ENCODE measurements at regions not wholly inside any gene's neighbourhood (a gene's known extent, or its start where the extent isn't known, plus 50 kb on each side); places are given as distances from the start of the nearest gene placed in this dataset.
A peak's percentile ranks its signal among the peaks of the same experiment; 100 is the strongest.

DNA sequence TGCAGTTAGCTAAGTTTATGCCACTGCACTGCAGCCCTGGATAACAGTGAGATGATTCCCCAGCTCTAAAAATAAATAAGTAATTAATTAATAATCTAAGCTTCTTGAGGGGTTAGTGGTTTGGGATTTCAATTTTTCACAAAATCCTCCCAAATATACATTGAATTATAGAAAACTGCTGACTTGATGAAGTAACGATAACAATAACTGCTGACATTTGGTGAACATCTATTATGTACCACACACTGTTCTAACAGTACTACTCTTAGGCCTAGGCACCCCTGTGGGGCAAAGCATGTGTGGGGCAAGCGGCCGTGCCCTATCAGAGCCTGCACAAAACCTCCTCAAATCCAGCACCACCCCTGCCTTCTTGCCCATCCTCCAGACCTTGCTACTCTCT lies 245.8 kb upstream of the EPHA4 start:
- DNase-seq = no peak

DNA sequence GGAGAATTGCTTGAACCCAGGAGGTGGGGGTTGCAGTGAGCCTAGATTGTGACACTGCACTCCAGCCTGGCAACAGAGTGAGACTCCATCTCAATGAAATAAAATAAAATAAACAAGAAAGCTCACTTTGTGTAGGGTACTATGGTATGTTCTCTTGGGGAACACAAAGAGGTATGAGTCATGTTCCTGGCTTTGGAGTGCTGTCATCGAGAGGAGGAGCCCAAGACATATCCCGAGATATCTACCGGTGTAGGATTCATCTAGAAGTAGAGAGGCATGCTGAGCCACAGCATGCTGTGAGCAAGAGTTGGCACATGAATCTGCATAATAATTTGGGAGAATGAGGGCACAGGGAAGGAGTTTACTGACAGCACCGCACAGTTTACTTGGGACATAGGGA lies 244.9 kb upstream of the EPHA4 start:
- DNase-seq = no peak

DNA sequence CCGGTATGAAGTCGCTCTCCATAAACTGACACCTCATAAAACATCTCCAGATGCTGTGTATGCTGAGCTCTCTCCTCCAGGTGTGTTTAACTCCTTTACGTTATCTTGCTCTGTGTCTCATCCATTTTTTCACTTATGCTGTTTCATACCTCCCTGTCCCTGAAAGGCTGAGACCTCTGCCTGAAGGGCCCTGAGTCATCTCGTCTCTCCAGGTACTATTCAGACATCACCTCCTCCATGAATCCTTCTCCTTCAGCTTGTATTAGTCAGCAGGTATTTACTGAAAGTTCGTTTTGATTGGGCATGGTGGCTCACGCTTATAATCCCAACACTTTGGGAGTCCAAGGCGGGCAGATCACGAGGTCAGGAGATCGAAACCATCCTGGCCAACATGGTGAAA lies 244.5 kb upstream of the EPHA4 start:
- no peak for DNase-seq

DNA sequence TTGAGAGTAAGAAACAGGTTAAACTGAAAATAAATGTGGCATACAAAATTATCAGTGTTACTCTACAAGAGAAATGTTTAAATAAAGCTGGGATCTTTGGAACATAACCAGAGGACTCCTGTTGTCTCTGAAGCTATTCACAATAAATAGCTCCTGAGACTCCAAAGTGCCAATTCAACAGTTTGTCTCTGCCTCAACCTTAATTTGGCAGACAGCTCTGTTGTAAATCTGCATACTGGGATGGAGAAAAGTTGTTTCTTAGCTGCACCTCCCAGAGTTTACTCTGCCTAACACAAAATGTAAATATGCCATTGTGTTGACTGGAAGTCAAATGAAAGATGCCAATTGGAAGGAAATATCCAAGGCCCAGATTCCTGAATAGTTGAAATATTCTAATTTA lies 238.5 kb upstream of the EPHA4 start:
- no peak for DNase-seq

DNA sequence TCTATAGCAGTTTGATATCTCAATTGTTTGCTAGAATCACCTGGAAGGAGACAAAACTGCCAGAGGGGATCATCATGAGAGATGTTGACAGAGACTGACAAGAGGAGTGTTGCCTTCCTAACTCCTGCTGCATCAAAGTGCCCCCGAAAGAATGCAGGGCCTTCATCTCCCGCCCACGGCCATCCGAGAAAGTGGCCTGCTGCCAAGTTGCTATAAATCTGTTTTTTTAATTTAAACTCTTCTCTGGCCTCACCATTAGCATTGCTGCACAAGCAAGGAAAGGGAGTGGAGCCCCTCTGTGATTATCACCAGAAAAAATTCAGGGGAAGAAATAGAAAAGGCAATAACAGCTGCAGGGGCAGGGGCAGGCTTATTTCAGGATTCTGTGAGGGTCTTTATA lies 238.1 kb upstream of the EPHA4 start:
- DNase-seq = no peak

DNA sequence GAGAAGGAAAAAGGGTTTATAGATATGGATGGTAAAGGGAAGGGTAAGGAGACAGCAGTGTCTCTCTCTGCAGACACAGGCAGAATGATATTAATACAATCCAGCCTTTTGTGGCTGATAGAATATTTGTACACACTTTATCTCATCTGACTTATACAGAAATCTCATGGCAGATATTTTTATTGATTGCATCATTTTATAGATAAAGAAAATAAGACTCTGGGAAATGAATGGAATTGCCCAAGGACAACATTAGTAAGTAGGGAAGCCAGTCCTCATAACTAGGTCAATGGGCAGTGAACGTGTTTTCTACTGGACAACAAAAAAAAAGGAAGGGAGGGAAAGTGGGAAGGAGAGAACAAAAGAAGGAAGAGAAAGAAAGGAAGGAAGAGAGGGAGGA lies 236.4 kb upstream of the EPHA4 start:
- no peak for DNase-seq

DNA sequence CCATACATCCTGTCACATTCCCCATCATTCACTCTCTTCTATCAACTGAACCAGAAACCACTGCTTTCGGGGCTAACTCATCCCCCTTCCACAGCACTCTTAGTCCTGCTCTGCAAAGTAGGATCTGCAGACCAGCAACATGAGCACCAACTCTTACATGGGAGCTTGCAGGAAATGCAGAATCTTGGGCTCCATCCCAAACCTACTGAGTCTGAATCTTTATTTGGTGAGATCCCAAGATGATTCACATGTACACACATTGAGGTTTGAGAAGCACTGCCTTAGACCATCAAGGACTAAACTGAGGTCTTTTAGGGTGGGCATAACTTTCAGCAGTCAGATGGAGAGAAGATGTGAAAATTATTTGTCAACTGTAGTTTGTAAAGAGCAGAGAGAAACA lies 235.6 kb upstream of the EPHA4 start:
- DNase-seq = no peak

DNA sequence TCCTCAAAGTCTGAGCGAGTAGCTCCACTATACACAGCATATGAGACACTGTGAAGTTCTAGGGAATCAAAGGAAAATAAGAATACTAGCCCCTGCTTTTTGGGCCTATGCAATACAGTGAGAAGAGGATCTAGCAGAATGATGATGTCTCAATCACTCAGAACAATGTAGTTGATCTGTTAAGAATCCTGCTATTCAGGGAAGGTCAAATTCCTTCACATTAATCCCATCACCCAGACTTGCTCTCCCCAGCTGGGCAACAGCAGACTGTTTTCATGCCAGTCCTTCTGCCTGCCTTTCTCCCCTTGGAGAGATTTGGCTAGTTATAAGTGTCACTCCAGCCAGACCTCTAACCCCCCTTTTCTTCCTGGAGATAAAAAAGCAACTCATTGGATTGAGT lies 230.0 kb upstream of the EPHA4 start:
- no peak for DNase-seq

DNA sequence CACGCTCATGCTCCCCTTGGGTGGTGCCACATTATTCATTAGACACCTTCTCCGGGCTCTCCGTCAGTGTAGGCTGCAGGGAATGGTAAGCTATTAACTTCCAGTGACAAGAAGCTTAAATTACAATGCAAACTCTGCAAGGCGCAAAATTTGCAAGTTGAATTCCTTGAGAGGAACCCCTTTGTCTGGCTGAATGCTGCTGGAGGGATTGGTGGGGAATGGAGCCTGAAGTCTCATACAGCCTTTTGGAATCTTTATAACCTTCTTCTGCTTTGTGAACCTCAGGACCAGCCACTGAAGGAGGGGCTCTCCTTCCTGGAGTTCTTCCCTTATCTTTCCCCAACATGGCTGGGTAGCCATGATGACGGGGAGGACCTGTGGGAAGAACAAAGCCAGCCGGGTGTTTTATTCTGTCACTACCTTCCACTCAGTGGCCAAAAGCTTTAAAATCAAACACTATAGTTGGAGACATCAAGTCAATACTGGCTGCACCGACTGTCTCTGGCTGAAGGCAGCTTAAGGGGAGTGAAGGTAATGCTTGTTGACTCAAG lies 220.9 kb upstream of the EPHA4 start:
- DNase-seq = no peak

DNA sequence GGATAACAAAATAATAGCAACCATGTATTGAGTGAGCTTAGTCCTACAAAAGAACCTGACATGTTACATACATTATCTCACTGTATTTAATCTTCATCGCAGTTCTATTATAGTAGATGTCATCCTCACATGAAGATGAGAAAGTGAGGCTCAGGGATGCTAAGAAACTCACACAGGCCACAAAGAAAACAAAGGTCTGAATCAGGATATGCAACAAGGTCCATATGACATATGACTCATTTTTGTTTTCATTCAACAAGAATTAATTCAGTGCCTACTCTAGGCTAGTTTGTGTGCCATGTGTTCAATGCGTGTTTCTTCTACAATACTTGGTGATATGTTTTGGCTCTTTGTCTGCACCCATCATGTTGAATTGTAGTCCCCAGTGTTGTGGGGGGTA lies 219.7 kb upstream of the EPHA4 start:
- DNase-seq = no peak

DNA sequence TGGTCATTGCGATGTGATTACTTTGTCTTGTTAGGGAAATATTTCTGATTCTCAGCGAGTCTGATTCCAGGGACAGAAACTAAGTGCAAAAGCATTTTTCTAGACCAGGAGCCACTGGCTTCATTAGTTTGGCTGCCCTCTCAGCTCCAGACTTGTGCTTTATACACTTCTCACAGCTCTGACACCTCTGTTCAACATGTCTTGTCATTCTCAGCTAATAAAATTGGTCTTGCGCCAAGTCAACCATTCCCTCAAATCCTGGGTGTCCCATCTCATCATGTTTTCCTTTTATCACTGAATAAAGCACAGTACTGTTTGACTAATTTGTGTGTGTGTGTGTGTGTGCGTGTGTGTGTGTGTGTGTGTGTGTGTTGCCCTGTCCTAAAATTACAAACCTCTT lies 215.5 kb upstream of the EPHA4 start:
- no peak for DNase-seq

DNA sequence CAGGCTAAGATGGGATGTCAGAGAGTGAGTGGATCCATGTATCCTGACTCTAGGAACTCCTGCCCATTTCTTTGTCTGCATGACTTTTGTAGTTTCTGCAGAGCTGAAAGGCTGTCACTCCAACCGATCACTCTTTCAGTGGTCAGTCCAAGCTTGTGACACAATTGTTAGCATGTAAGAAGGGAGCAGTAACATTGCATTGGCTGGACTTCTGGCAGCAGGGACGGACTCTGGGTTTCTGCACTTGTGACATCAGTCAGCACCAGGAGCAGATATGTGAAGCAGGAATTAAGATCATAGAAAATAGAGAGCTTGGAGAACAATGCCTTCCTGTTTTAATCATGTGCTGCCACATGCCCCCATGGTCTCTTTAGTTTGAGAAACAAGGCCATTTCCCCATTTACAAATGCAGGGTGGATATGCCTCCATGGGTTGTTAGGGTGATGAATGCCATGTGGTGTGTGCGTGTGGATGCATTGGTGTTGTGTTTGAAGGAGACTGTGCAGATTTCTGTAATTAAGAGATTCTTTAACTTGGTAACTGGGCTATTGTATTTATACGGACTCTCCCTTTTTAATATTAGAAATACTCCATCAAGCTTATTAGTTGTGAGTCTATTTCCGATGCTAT lies 214.3 kb upstream of the EPHA4 start:
- no peak for DNase-seq

DNA sequence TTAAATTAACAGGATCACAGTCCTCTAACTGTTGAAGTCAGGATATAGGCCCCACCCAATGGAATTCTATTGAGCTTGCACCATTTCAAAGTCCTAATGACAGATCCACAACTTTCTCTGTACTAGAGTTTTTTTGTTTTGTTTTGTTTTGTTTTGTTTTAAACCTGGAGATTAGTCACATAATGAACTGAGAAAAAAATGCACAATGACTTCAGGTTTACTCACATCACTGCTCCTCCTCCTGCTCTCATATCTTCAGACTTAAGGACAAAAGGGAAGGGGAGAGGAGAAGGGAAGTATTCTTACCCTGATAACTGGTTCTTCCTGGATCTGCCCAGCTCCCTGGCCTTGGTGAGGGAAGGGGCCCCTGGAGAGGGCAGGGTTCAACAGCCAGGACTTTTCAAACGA lies 208.2 kb upstream of the EPHA4 start:
- DNase-seq = peak; percentile 33

DNA sequence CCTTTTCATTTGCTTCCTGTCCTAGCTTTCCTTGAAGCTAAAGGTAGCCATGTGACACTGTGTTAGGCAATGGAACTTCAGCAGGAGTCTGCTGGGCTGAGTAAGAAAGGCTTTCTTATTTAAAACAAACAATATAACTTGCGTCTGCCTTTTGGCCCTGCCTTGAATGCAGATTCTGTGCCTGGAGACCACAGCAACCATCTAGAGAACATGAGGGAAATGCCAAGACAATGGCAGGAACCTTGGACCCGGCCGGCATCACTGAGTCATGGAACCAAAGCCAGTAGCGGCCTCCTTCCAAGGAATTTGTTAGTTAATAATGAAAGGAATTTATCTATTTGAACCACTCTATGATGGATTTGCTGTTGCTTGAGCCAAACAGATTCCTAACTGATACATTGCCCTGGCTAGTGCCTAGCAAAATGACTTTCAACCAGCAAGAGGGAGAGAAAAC lies 207.5 kb upstream of the EPHA4 start:
- peak; percentile 54 for DNase-seq

DNA sequence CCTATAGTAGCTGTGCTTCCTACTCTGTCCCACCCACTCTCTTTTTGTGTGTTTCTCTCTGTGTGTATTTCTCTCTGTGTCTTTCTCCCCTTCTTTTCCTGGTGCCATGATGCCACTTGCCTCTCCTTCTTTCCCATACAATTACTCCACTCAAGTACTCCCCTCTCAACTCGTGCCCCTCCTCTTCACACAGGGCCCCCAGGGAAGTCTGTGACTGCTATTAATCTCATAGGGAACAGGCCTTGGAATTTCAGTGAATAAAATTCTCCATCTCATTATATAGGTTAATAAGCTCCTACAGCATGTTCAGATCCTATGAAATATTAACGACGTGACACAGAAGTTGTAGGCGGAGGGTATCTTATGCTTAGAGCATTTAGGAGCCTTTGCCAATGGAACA lies 205.9 kb upstream of the EPHA4 start:
- DNase-seq = no peak

DNA sequence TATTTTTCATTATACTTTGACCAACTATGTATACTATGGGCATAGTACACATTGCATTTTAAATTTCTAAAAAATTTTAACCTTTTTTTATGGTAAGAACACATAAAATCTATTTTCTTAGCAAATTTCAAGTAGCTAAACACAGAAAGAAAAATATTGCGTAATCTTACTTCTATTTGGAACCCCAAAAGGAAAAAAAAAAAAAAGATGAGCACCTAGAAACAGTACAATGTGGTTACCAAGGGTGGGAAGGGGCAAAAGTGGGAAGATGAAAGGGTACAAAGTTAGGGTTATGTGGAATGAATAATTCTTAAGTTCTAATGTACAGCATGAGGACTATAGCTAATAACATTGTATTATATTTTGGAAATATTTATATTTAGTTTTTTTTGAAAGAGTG lies 205.0 kb upstream of the EPHA4 start:
- no peak for DNase-seq

DNA sequence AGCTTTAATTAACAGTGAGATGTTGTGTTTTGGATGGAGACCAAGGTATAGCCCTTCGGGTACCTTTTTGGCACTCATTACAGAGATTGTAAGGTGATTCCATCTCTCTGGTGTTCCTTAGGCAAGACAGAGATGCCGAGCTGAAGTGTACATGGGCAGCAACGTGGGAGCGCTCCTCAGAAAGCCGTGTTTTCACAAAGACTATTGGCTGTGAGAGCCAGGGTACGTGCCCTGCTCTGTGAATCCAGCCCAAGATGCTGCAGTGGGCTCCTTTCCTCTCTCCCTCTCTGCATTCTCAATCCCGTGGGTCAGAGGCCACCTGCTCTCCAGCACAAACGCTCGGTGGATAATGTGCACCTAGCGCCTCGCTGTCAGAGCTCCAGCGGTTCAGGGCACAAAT lies 203.0 kb upstream of the EPHA4 start:
- DNase-seq = no peak

DNA sequence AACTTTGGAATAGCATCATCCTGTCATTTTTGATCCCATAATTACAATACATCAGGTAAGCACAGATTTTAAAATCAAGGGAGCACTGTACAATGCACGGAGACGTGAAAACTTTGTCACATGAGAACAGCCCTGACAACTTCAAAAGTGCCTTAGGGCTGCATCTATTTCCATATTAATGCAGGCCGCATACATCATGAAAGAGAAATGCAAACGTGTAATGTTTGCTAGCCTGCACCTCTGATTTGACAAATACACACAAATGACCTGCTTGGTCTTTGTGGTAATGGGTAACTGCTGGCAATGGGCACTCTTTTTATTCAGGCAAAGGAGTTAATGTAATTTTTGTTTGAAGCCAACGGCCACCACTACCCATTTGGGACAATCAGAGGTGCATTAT lies 202.0 kb upstream of the EPHA4 start:
- no peak for DNase-seq

DNA sequence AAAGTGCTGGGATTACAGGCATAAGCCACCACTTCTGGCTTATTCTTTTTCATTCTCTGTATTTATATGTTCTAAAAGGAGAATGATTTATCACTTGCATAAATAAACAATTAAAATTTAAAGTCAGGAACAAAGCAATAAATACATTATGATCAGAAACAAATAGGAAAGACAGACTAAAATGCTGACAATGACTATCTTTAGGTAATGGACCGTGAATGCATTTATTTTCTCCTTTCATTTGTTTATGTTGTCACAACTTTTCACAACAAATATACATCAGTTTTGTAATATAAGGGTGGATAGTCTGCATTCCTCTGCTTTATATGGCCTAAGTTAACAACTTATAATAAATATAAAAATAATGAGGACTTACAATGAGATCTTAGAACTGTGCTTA lies 199.2 kb upstream of the EPHA4 start:
- DNase-seq = no peak

DNA sequence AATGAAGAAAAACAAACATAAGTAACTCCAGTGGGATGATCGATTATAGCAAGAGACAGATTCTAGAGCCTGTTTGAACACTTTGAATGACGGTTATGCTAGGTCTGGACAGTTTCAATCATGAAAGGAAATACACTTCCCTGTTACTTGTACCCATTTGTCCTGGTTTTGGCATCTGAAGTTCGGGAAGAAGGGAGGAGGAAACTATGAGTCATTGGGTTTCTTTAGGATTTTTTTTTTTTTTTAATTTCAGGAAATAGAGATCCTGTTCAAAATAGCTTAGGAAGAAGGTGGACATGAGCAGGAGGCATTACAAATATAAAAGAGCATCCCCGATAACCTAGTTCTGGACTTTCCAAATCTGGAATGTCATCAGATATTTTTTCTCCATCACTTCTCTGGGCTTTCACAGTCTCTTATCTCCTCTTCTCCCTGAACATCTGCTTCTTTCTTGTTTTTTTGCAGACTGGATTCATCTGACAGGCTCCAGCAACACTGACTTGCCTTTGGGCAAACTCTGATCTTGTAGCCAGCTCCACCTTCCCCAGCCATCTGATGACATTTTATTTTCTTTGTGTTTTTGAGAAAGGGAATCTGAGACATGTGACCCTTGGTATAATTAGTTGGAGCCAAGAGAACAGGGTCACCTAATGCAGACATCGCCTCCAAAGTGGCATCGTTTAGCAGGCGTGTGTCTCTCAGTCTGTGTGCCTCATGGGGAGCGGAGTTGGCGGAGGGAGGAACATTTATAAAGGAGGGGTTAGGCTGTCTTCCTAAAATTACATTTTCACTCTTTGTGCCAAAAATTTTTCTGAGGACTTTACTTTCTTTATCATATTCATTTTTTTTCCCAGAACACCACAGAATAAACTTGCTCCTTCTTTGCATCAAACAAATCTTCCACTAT lies 195.3 kb upstream of the EPHA4 start:
- DNase-seq = peak; percentile 6

DNA sequence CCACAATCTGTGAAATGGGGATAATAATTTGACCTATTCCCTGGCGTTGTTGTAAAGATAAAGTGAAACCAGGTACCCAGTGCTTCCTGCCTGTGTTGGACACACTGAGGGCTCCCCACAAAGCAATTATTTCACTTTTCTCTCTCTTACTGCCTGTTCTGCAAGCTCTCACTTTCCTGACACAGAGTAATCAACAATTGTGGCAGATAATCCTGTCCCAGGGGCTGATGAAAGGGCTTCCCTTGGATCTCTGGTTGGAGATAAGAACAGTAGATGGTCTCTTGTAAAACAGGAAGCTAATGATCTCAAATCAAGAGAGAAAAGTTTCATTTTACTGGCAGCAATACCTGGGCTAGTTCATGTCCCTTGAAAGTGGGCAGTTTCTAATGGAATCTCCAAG lies 190.4 kb upstream of the EPHA4 start:
- no peak for DNase-seq

DNA sequence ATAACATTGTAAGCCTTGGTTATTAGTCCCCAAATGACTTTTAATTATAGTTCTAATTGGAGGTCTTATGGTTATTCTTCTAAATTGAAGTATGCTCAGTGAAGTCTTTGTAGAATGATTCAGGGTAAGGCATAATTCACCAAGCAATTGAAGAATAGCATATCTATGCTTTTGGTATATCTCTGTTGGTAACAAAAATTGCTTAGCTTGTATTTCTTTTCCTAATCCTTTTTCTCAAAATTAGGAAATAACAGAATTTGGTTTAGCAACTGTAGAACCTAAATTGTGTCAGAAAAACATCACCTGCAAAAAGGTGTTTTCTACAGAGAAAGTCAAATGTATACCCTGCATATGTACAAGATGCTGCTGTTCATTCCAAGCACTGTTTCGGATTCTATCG lies 189.2 kb upstream of the EPHA4 start:
- no peak for DNase-seq

DNA sequence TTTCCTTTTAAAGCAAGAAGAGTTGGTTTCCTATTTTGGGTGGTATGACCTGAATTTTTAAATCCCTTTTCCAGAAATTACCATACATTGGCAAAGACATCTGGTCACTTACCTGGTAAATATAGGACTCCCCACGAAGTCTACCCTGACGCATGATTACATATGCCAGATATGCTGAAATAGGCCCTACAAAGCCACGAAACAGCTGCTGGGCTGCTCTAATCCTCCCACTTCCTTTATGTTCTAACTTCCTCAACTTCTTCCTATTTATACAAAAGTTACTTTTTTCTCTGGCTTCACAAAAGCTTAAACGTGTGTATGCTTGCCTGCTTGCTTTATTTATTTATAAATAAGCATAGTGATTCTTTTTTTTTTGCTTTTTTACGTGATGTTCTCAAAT lies 186.0 kb upstream of the EPHA4 start:
- no peak for DNase-seq

DNA sequence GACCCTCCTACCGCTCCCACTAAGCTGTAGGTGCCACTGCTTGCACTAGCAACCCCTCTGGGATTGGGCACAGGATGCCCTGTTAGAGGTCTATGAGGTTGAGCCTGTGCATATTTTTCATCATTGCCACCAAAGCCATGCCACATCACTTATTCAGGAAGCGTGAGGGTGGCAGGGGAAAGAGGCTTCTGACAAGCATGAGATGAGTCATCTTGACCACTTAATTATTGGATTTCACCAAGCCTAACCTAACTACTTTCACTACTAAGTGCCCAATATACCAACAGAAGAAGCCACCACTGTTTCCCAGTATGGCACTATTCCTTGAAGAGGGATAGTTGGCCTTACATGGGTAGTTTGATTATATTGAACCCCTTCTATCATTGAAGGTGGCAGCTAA lies 181.3 kb upstream of the EPHA4 start:
- no peak for DNase-seq

Data from dermis blood vessel endothelial cell (primary cell).